ENCODE measurements at regions not wholly inside any gene's neighbourhood (a gene's known extent, or its start where the extent isn't known, plus 50 kb on each side); places are given as distances from the start of the nearest gene placed in this dataset.

- Mint-ChIP-seq H3K27me3 (no peaks in the 10 kb centered on the region), H3K4me3 (no peak overlapping the region), H3K27ac (no peak overlapping the region), H3K36me3 (ENCODE audit: low read depth) (no peaks in the 10 kb centered on the region), H3K9me3 (no peaks in the 10 kb centered on the region), H3K4me1 (no peaks in the 10 kb centered on the region)
- DNase-seq: no peak
- intact Hi-C loops (cut with micrococcal nuclease): no loop called here
Observed at GRCh38 chr6:88359530-88360202, 193.5 kb upstream of the CNR1 start.

- Mint-ChIP-seq H3K36me3 (ENCODE audit: low read depth) (no peaks in the 10 kb centered on the region), H3K4me1 (no peaks in the 10 kb centered on the region), H3K27ac (no peak overlapping the region), H3K27me3 (no peaks in the 10 kb centered on the region), H3K9me3 (no peaks in the 10 kb centered on the region), H3K4me3 (no peak overlapping the region)
- intact Hi-C loops (cut with micrococcal nuclease): no loop called here
- DNase-seq: no peak
Observed at GRCh38 chr6:88358846-88359245, 192.7 kb upstream of the CNR1 start.

- Mint-ChIP-seq H3K36me3 (ENCODE audit: low read depth) (no peaks in the 10 kb centered on the region), H3K4me1 (no peaks in the 10 kb centered on the region), H3K27ac (no peak overlapping the region), H3K9me3 (no peaks in the 10 kb centered on the region), H3K27me3 (no peaks in the 10 kb centered on the region), H3K4me3 (no peak overlapping the region)
- no peak for DNase-seq
- intact Hi-C loops (cut with micrococcal nuclease): no loop called here
Observed at GRCh38 chr6:88349511-88349910, 183.4 kb upstream of the CNR1 start.

- Mint-ChIP-seq H3K36me3 (ENCODE audit: low read depth) (no peaks in the 10 kb centered on the region), H3K27me3 (no peaks in the 10 kb centered on the region), H3K9me3 (no peaks in the 10 kb centered on the region), H3K4me3 (no peak overlapping the region), H3K27ac (no peak overlapping the region), H3K4me1 (no peaks in the 10 kb centered on the region)
- intact Hi-C loops (cut with micrococcal nuclease): no loop called here
- no peak for DNase-seq
Observed at GRCh38 chr6:88342336-88342735, 176.2 kb upstream of the CNR1 start.

GRCh38 chr6:88339761-88340160, 173.6 kb upstream of the CNR1 start:
- H3K4me1 Mint-ChIP-seq: no peaks in the 10 kb centered on the region
- H3K4me3 Mint-ChIP-seq: no peak overlapping the region
- no peaks in the 10 kb centered on the region for H3K27me3 Mint-ChIP-seq
- intact Hi-C loops (cut with micrococcal nuclease): no loop called here
- no peak overlapping the region for H3K27ac Mint-ChIP-seq
- H3K9me3 Mint-ChIP-seq: no peaks in the 10 kb centered on the region
- H3K36me3 Mint-ChIP-seq (ENCODE audit: low read depth): no peaks in the 10 kb centered on the region
- DNase-seq: no peak

GRCh38 chr6:88321306-88321705, 155.2 kb upstream of the CNR1 start:
- no peaks in the 10 kb centered on the region for H3K36me3 Mint-ChIP-seq (ENCODE audit: low read depth)
- intact Hi-C loops (cut with micrococcal nuclease): no loop called here

GRCh38 chr6:88311561-88311960, 145.4 kb upstream of the CNR1 start:
- H3K36me3 Mint-ChIP-seq (ENCODE audit: low read depth): no peaks in the 10 kb centered on the region
- no peak for DNase-seq
- H3K27ac Mint-ChIP-seq: no peak overlapping the region
- intact Hi-C loops (cut with micrococcal nuclease): no loop called here
- H3K27me3 Mint-ChIP-seq: no peaks in the 10 kb centered on the region
- no peak overlapping the region for H3K4me3 Mint-ChIP-seq
- no peaks in the 10 kb centered on the region for H3K9me3 Mint-ChIP-seq
- H3K4me1 Mint-ChIP-seq: no peaks in the 10 kb centered on the region

More at GRCh38 chr6:88321306-88321705, 155.2 kb upstream of the CNR1 start:
- Mint-ChIP-seq H3K4me3 (no peak overlapping the region), H3K27ac (no peak overlapping the region), H3K9me3 (no peaks in the 10 kb centered on the region), H3K27me3 (peaks cover 2% of the 10 kb centered on the region), H3K4me1 (no peaks in the 10 kb centered on the region)
- no peak for DNase-seq

GRCh38 chr6:88304520-88304919, 138.4 kb upstream of the CNR1 start:
- Mint-ChIP-seq H3K4me1 (no peaks in the 10 kb centered on the region), H3K36me3 (ENCODE audit: low read depth) (no peaks in the 10 kb centered on the region), H3K27ac (no peak overlapping the region), H3K27me3 (no peaks in the 10 kb centered on the region), H3K9me3 (no peaks in the 10 kb centered on the region), H3K4me3 (no peak overlapping the region)
- no peak for DNase-seq
- intact Hi-C loops (cut with micrococcal nuclease): no loop called here

GRCh38 chr6:88302769-88303225, 136.7 kb upstream of the CNR1 start:
- intact Hi-C loops (cut with micrococcal nuclease): no loop called here
- no peak for DNase-seq
- Mint-ChIP-seq H3K36me3 (ENCODE audit: low read depth) (no peaks in the 10 kb centered on the region), H3K27ac (no peak overlapping the region), H3K9me3 (no peaks in the 10 kb centered on the region), H3K4me3 (no peak overlapping the region), H3K27me3 (no peaks in the 10 kb centered on the region), H3K4me1 (no peaks in the 10 kb centered on the region)

- Mint-ChIP-seq H3K27me3 (no peaks in the 10 kb centered on the region), H3K27ac (no peak overlapping the region), H3K9me3 (no peaks in the 10 kb centered on the region), H3K4me3 (no peak overlapping the region), H3K36me3 (ENCODE audit: low read depth) (no peaks in the 10 kb centered on the region), H3K4me1 (no peaks in the 10 kb centered on the region)
- intact Hi-C loops (cut with micrococcal nuclease): no loop called here
- no peak for DNase-seq
Observed at GRCh38 chr6:88301888-88302768, 136.0 kb upstream of the CNR1 start.

GRCh38 chr6:88301256-88301655, 135.1 kb upstream of the CNR1 start:
- no peak for DNase-seq
- H3K4me1 Mint-ChIP-seq: no peaks in the 10 kb centered on the region
- intact Hi-C loops (cut with micrococcal nuclease): no loop called here
- no peaks in the 10 kb centered on the region for H3K36me3 Mint-ChIP-seq (ENCODE audit: low read depth)
- H3K9me3 Mint-ChIP-seq: no peaks in the 10 kb centered on the region
- H3K27me3 Mint-ChIP-seq: no peaks in the 10 kb centered on the region
- no peak overlapping the region for H3K4me3 Mint-ChIP-seq
- H3K27ac Mint-ChIP-seq: no peak overlapping the region

- intact Hi-C loops (cut with micrococcal nuclease): no loop called here
- H3K4me1 Mint-ChIP-seq: no peaks in the 10 kb centered on the region
- H3K27ac Mint-ChIP-seq: no peak overlapping the region
- no peaks in the 10 kb centered on the region for H3K27me3 Mint-ChIP-seq
- no peaks in the 10 kb centered on the region for H3K9me3 Mint-ChIP-seq
- H3K4me3 Mint-ChIP-seq: no peak overlapping the region
- H3K36me3 Mint-ChIP-seq (ENCODE audit: low read depth): no peaks in the 10 kb centered on the region
- DNase-seq: no peak
Observed at GRCh38 chr6:88298066-88298845, 132.1 kb upstream of the CNR1 start.

- no peak overlapping the region for H3K4me3 Mint-ChIP-seq
- no peaks in the 10 kb centered on the region for H3K36me3 Mint-ChIP-seq (ENCODE audit: low read depth)
- DNase-seq: no peak
- intact Hi-C loops (cut with micrococcal nuclease): no loop called here
- no peaks in the 10 kb centered on the region for H3K9me3 Mint-ChIP-seq
- no peaks in the 10 kb centered on the region for H3K4me1 Mint-ChIP-seq
- no peak overlapping the region for H3K27ac Mint-ChIP-seq
- H3K27me3 Mint-ChIP-seq: no peaks in the 10 kb centered on the region
Observed at GRCh38 chr6:88296694-88297093, 130.5 kb upstream of the CNR1 start.

GRCh38 chr6:88295663-88296062, 129.5 kb upstream of the CNR1 start:
- no peak for DNase-seq
- Mint-ChIP-seq H3K9me3 (no peaks in the 10 kb centered on the region), H3K4me3 (no peak overlapping the region), H3K4me1 (no peaks in the 10 kb centered on the region), H3K27ac (no peak overlapping the region), H3K36me3 (ENCODE audit: low read depth) (no peaks in the 10 kb centered on the region), H3K27me3 (no peaks in the 10 kb centered on the region)
- intact Hi-C loops (cut with micrococcal nuclease): no loop called here

Measured in activated CD4-positive, alpha-beta T cell treated with anti-CD3 and anti-CD28 coated beads, Interleukin-2, amount 10 ng/mL, durations not matched to agents 24 days and 14 days (primary cell).